ENCODE measurements at regions not wholly inside any gene's neighbourhood (a gene's known extent, or its start where the extent isn't known, plus 50 kb on each side); places are given as distances from the start of the nearest gene placed in this dataset.

DNA sequence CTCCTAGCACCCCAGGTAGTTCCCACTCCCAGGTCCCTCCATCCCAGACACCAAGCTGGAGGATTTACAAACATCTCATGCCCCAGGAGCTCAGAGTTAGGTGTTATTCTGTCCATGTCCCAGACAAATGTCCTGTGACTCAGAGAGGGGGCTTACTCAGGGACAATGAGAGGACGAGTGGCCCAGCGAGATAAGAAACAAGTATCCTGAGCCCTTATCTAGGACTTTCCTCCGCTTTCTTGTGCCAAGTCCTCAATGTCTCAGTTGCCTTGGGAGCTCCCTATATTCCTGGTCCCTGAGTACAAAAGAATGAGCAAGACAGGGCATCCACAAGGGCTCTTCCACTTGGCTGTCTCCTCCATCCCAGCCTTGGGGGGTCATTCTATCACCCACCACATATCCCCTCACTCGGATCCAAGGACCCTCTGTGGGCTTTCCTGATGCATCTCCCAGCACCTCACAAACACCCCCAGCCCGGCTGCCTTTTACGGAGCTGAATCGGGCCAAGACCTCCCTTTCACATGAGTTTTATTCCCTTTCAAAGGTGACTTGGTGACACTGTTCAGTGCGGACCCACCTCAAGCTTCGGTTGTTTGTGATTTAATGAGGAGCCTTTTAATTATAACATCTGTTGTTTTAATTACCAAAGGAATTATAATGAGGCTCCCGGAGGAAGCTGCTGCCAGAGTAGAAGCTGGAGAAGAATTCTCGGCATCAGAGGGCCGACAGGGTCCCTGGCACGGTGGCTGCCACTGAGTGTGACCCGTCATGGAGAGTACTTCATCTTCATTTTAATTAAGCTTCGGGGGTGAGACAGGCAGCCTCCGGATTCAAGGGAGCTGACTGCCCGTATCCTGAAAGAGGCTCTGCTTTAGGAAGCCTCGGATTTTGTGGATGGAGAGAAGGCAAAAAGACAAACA lies 121.5 kb downstream of the WSCD1 start:
- in situ Hi-C loops (cut with MboI): no loop called here
- TF ChIP-seq TCF3 (CRISPR knock-in tag; IDR thresholded peaks at IDR 0.05): peak; percentile 54
- no peak for TF ChIP-seq U2AF1 (optimal IDR thresholded peaks at IDR 0.05; ENCODE audit: low read depth, low read length)
- TF ChIP-seq HOXB6 (CRISPR knock-in tag; IDR thresholded peaks at IDR 0.05; ENCODE audit: borderline replicate concordance): no peak
- no peak for TF ChIP-seq HNRNPH1 (optimal IDR thresholded peaks at IDR 0.05; ENCODE audit: low read depth, low read length)
- TF ChIP-seq ZBTB1 (CRISPR knock-in tag; IDR thresholded peaks at IDR 0.05; ENCODE audit: borderline replicate concordance, low read depth): no peak
- peak; percentile 73 for TF ChIP-seq ARID1B (IDR thresholded peaks at IDR 0.05)
- peak; percentile 65 for TF ChIP-seq SOX6 (IDR thresholded peaks at IDR 0.05)
- TF ChIP-seq DPF2 (IDR thresholded peaks at IDR 0.05): 0 out of 2 replicates have a peak, but pooled peaks have one; percentile 28
- TF ChIP-seq, protein P1, sequence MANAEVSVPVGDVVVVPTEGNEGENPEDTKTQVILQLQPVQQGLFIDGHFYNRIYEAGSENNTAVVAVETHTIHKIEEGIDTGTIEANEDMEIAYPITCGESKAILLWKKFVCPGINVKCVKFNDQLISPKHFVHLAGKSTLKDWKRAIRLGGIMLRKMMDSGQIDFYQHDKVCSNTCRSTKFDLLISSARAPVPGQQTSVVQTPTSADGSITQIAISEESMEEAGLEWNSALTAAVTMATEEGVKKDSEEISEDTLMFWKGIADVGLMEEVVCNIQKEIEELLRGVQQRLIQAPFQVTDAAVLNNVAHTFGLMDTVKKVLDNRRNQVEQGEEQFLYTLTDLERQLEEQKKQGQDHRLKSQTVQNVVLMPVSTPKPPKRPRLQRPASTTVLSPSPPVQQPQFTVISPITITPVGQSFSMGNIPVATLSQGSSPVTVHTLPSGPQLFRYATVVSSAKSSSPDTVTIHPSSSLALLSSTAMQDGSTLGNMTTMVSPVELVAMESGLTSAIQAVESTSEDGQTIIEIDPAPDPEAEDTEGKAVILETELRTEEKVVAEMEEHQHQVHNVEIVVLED (CRISPR knock-in tag; IDR thresholded peaks at IDR 0.05): no peak
- TF ChIP-seq CBFA2T3 (IDR thresholded peaks at IDR 0.05): peak; percentile 48; the same call in 1 of the 2 replicates
- TF ChIP-seq TAL1 (IDR thresholded peaks at IDR 0.05): peak; percentile 38; the same call in 1 of the 2 replicates
- peak; percentile 78 for TF ChIP-seq FOSL1 (tag; conservative IDR thresholded peaks at IDR 0.05)
- peak; percentile 32 for TF ChIP-seq CBFA2T2 (conservative IDR thresholded peaks at IDR 0.05)
- Histone ChIP-seq H3K27ac (ENCODE audit: extremely low read depth, low read depth, low read length) (no peak overlapping the region), H3K4me3 (no peak overlapping the region), H3K4me1 (replicated peaks in 1 of 2; ENCODE audit: control insufficient read depth in 2 of 2, insufficient read depth in 2 of 2, low read length in 2 of 2) (no peaks in the 10 kb centered on the region; a peak in 1 of 5 replicates), H3K9me3 (replicated peaks; ENCODE audit: control insufficient read depth, insufficient read depth, low read depth, low read length) (no peaks in the 10 kb centered on the region), H4K20me1 (replicated peaks; ENCODE audit: control insufficient read depth, insufficient read depth, low read length) (no peaks in the 10 kb centered on the region), H3K27me3 (ENCODE audit: control insufficient read depth in 2 of 2, insufficient read depth in 2 of 2, low read length in 2 of 2) (peaks cover 0 to 11% of the 10 kb centered on the region in 2 experiments; a peak in 1 of 5 replicates), H3K9ac (ENCODE audit: insufficient read depth in 1 of 2, low read depth in 2 of 2, low read length in 2 of 2) (no peak overlapping the region), H2AFZ (ENCODE audit: low read depth, low read length) (no peak overlapping the region), H3K79me2 (ENCODE audit: control insufficient read depth, insufficient read depth, low read length) (no peaks in the 10 kb centered on the region), H3K36me3 (ENCODE audit: control insufficient read depth, insufficient read depth, low read length) (no peaks in the 10 kb centered on the region), H3K4me2 (ENCODE audit: insufficient read depth, low read length) (no peak overlapping the region), H3K9me1 (ENCODE audit: control insufficient read depth, insufficient read depth, low read length) (no peaks in the 10 kb centered on the region)
- no TSS peak for BruUV-seq (replicated peaks)
- intact Hi-C loops (cut with micrococcal nuclease): no loop called here
- FAIRE-seq: no peak
- DNase-seq (ENCODE audit: extremely low read depth in 1 of 4, low spot score in 3 of 4): peak in 3 of 4 experiments; percentile 7 to 33 (median 14)
- ChIA-PET POLR2A (interaction anchor here (0.6 kb wide), 3 partner anchors 17 to 379 kb away, joined by 3 read pairs; no protein-coding TSS in a partner anchor), CTCF (ENCODE audit: low intra/inter-chr PET ratio) (no interaction called here)
- no peak for ATAC-seq
- WGBS (ENCODE audit: insufficient coverage, low coverage, missing lambda C conversion rate): under 1% methylated on average over 14 of the region's 18 CpGs

All from K562 (cell line).